PC-3 (cell line): ENCODE measurements at regions not wholly inside any gene's neighbourhood (a gene's known extent, or its start where the extent isn't known, plus 50 kb on each side); places are given as distances from the start of the nearest gene placed in this dataset.

Experiments used
- ATAC-seq: fragments of 200-7000 bp; cut with Tn5 transposase; 2 replicates; pipeline ENCODE4 v1.9.1; 2020; ENCODE audit warnings: mild to moderate bottlenecking, moderate library complexity
- BruUV-seq: library from RNA; stranded (reverse); fragments of 400-500 nt; replicated peaks from 2 replicates; lab custom pipeline; 2021; lab: Mats Ljungman, UMichigan
- CTCF ChIA-PET: fragments of 300-600 bp; sonication (Branson Sonifier 250); formaldehyde crosslinking; loops from one replicate; lab custom pipeline; 2022; ENCODE audit warnings: antibody characterized with exemption; lab: Charles Lee
- POLR2A ChIA-PET: fragments of 300-600 bp; sonication (Branson Sonifier 250); formaldehyde crosslinking; loops from one replicate; lab custom pipeline; 2022; ENCODE audit warnings: antibody characterized with exemption; ENCODE audit not compliant: unreplicated experiment; lab: Charles Lee
- DNase-seq: peaks from one replicate; pipeline ENCODE4 v3.0.0-alpha.2; 2015
- H2AFZ ChIP-seq: fragments of 300-600 bp; sonication (generic); 2 replicates; pipeline ENCODE4 v1.6.0; 2016; ENCODE audit warnings: antibody characterized with exemption, low read length
- H3F3A ChIP-seq: fragments of 300-600 bp; sonication (generic); one replicate; pipeline ENCODE4 v1.6.0; 2017; ENCODE audit warnings: antibody characterized with exemption, low read length, control low read depth, mild to moderate bottlenecking; ENCODE audit not compliant: unreplicated experiment
- H3K27ac ChIP-seq: fragments of 300-600 bp; sonication (generic); 2 replicates; pipeline ENCODE4 v1.5.1; 2016; ENCODE audit warnings: mild to moderate bottlenecking, low read length
- H3K27me3 ChIP-seq: fragments of 300-600 bp; sonication (generic); 2 replicates; pipeline ENCODE4 v1.6.1; 2016; ENCODE audit warnings: low read length, mixed read lengths
- H3K36me3 ChIP-seq: fragments of 300-600 bp; sonication (generic); 2 replicates; pipeline ENCODE4 v1.6.1; 2016; ENCODE audit warnings: low read depth, mixed run types, low read length, mixed read lengths
- H3K4me1 ChIP-seq: fragments of 300-600 bp; sonication (generic); 2 replicates; pipeline ENCODE4 v1.5.1; 2016; ENCODE audit warnings: low read length; ENCODE audit not compliant: insufficient read depth
- H3K4me2 ChIP-seq: fragments of 300-600 bp; sonication (generic); 2 replicates; pipeline ENCODE4 v1.6.0; 2016; ENCODE audit warnings: low read length
- H3K4me3 ChIP-seq: fragments of 300-600 bp; sonication (generic); 2 replicates; pipeline ENCODE4 v1.5.1; 2016; ENCODE audit warnings: mild to moderate bottlenecking, low read length, mixed read lengths
- H3K79me2 ChIP-seq: fragments of 300-600 bp; sonication (generic); 2 replicates; pipeline ENCODE4 v1.6.1; 2017; ENCODE audit warnings: low read length, mixed read lengths
- H3K9ac ChIP-seq: fragments of 300-600 bp; sonication (generic); 2 replicates; pipeline ENCODE4 v1.6.0; 2016; ENCODE audit warnings: mild to moderate bottlenecking, low read length
- H3K9me2 ChIP-seq: fragments of 300-600 bp; sonication (generic); replicated peaks from 2 replicates; pipeline ENCODE4 v1.6.1; 2016; ENCODE audit warnings: mixed run types, low read length, mixed read lengths
- H3K9me3 ChIP-seq: fragments of 300-600 bp; sonication (generic); 2 replicates; pipeline ENCODE4 v1.6.1; 2016; ENCODE audit warnings: low read length, mixed read lengths
- H4K20me1 ChIP-seq: fragments of 300-600 bp; sonication (generic); 2 replicates; pipeline ENCODE4 v1.6.1; 2016; ENCODE audit warnings: low read length, mixed read lengths
- EZH2 ChIP-seq: fragments of 300-600 bp; sonication (generic); IDR thresholded peaks from one replicate; pipeline ENCODE4 v1.6.1; 2017; ENCODE audit warnings: antibody characterized with exemption, mild to moderate bottlenecking, low read length; ENCODE audit not compliant: unreplicated experiment
- EZH2phosphoT487 ChIP-seq: fragments of 300-600 bp; sonication (generic); IDR thresholded peaks from 2 replicates; pipeline ENCODE4 v1.6.1; 2018; ENCODE audit warnings: mild to moderate bottlenecking, antibody characterized with exemption, low read length, borderline replicate concordance
- intact Hi-C: fragments of 100-400 bp; cut with micrococcal nuclease; formaldehyde crosslinking; loops from 2 replicates; pipeline ENCODE4 v1.9.0; 2023
- TF ChIP-seq, protein P1 (sequence below): fragments of 300-600 bp; sonication (generic); conservative IDR thresholded peaks from 2 replicates; pipeline ENCODE4 v1.5.1; 2017; ENCODE audit warnings: antibody characterized with exemption, low read depth, mild to moderate bottlenecking, low read length

DNA sequence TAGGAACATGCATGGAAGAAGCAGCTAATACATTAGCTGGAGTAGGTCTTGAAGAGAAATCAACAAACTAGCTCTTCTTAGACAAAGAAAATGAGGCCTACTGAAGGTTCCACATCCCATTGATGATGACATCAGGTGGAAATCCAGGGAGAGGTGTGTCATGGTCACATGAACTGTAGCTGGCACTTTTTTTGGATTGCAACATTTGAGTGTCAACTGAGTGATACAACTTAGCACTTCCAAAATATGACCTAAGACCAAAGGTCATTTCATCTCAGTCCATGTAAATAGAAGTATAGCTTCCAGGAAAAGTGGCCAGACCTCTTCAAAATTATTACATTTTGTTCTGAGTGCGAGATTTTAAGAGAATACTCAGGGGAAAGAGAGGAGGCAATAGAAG lies 117.2 kb upstream of the MEIS2 start:
- DNase-seq (no peak), ATAC-seq (no peak)
- H3K4me2 ChIP-seq: no peak overlapping the region
- no peak overlapping the region for H3K27ac ChIP-seq
- no peaks in the 10 kb centered on the region for H3K79me2 ChIP-seq
- H3K9ac ChIP-seq: no peak overlapping the region
- no TSS peak for BruUV-seq
- intact Hi-C loops: no loop called here
- no peaks in the 10 kb centered on the region for H4K20me1 ChIP-seq
- no peak overlapping the region for H3K4me3 ChIP-seq
- H3K9me2 ChIP-seq: no peaks in the 10 kb centered on the region
- POLR2A ChIA-PET: no interaction called here
- no peaks in the 10 kb centered on the region for H3K36me3 ChIP-seq
- TF ChIP-seq EZH2: no peak
- TF ChIP-seq, protein P1, sequence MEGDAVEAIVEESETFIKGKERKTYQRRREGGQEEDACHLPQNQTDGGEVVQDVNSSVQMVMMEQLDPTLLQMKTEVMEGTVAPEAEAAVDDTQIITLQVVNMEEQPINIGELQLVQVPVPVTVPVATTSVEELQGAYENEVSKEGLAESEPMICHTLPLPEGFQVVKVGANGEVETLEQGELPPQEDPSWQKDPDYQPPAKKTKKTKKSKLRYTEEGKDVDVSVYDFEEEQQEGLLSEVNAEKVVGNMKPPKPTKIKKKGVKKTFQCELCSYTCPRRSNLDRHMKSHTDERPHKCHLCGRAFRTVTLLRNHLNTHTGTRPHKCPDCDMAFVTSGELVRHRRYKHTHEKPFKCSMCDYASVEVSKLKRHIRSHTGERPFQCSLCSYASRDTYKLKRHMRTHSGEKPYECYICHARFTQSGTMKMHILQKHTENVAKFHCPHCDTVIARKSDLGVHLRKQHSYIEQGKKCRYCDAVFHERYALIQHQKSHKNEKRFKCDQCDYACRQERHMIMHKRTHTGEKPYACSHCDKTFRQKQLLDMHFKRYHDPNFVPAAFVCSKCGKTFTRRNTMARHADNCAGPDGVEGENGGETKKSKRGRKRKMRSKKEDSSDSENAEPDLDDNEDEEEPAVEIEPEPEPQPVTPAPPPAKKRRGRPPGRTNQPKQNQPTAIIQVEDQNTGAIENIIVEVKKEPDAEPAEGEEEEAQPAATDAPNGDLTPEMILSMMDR: no peak
- TF ChIP-seq EZH2phosphoT487: no peak
- H2AFZ ChIP-seq: no peak overlapping the region
- no peaks in the 10 kb centered on the region for H3K4me1 ChIP-seq
- no peaks in the 10 kb centered on the region for H3K9me3 ChIP-seq
- H3K27me3 ChIP-seq: peaks cover 66% of the 10 kb centered on the region
- CTCF ChIA-PET: no interaction called here
- no peaks in the 10 kb centered on the region for H3F3A ChIP-seq

DNA sequence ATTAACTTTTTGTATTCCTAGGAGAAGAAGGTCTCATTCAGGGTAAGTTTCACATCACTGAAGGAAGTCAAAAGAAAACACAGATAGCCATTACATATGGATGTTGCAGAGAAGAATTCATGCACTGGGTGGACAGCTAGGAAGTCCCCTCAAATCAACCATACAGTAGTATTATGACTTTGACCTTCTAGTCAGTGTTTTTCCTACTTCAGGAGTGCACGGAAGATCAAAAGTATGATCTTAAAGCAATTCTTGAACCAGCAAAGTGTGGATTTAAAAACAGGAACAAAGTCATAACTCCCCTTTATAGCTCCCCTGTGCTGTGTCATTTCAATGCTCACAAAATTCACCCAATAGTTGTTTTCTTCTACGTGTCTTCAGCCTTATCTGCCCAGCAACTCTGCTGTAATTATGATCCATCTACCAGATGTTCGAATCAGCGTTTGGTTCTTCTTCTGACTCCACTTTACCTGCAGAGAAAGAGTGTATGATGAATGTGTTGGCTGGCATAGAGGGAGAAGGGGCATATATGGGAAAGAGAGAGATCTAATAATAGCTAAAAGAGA lies 118.1 kb upstream of the MEIS2 start:
- Histone ChIP-seq H2AFZ (no peak overlapping the region), H3F3A (no peaks in the 10 kb centered on the region), H3K9me3 (no peaks in the 10 kb centered on the region), H3K4me2 (no peak overlapping the region), H3K4me1 (no peaks in the 10 kb centered on the region), H3K27me3 (peaks cover 72% of the 10 kb centered on the region), H3K36me3 (no peaks in the 10 kb centered on the region), H4K20me1 (no peaks in the 10 kb centered on the region), H3K79me2 (no peaks in the 10 kb centered on the region), H3K9ac (no peak overlapping the region), H3K4me3 (no peak overlapping the region), H3K27ac (no peak overlapping the region), H3K9me2 (no peaks in the 10 kb centered on the region)
- DNase-seq: no peak
- intact Hi-C loops: no loop called here
- BruUV-seq: no TSS peak
- POLR2A ChIA-PET: no interaction called here
- TF ChIP-seq, protein P1: no peak
- TF ChIP-seq EZH2 (no peak), EZH2phosphoT487 (no peak)
- no peak for ATAC-seq
- CTCF ChIA-PET: no interaction called here

DNA sequence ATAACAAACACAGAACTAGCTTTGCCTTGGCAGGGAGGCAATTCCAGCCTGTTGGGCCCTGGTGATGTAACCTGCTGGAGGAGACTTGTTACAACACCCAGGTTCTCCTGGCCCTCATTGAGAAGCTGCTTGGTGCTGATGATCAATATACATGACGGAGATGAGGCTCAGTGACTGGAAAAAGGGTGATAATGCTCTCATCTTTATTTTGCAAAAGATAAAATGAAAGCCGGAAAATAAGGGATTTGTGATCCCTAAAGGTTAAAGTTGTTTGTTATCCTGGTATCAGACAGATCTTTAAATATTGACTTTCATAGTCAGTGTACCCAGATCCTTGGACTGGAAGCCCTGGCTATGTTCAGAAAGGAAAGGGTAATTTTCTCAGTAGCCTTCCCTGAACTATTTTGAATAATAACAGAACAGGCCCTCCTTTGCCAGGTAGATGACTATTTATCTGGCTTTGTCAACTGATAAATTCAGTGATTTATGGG lies 118.9 kb upstream of the MEIS2 start:
- no peak overlapping the region for H3K4me2 ChIP-seq
- ATAC-seq (no peak), DNase-seq (no peak)
- no peaks in the 10 kb centered on the region for H3K79me2 ChIP-seq
- BruUV-seq: no TSS peak
- intact Hi-C loops: no loop called here
- no peaks in the 10 kb centered on the region for H3K36me3 ChIP-seq
- H3K4me3 ChIP-seq: no peak overlapping the region
- H3K4me1 ChIP-seq: no peaks in the 10 kb centered on the region
- ChIA-PET POLR2A (no interaction called here), CTCF (no interaction called here)
- no peak overlapping the region for H3K9ac ChIP-seq
- TF ChIP-seq, protein P1: no peak
- TF ChIP-seq EZH2: no peak
- no peak for TF ChIP-seq EZH2phosphoT487
- H3K9me2 ChIP-seq: no peaks in the 10 kb centered on the region
- H3K9me3 ChIP-seq: no peaks in the 10 kb centered on the region
- H4K20me1 ChIP-seq: no peaks in the 10 kb centered on the region
- H3F3A ChIP-seq: no peaks in the 10 kb centered on the region
- no peak overlapping the region for H3K27ac ChIP-seq
- peaks cover 80% of the 10 kb centered on the region for H3K27me3 ChIP-seq
- no peak overlapping the region for H2AFZ ChIP-seq
